AG20443 (cell line): ENCODE measurements at regions not wholly inside any gene's neighbourhood (a gene's known extent, or its start where the extent isn't known, plus 50 kb on each side); places are given as distances from the start of the nearest gene placed in this dataset.
"Not testable (repeated sequence)": the region's sequence is repeated elsewhere in the genome, so short reads cannot be mapped to it uniquely, and the experiment has no call there.

Experiments
- DNase-seq: peaks from one replicate; pipeline ENCODE4 v3.0.0; 2012; ENCODE audit warnings: low spot score, mixed read lengths

DNA sequence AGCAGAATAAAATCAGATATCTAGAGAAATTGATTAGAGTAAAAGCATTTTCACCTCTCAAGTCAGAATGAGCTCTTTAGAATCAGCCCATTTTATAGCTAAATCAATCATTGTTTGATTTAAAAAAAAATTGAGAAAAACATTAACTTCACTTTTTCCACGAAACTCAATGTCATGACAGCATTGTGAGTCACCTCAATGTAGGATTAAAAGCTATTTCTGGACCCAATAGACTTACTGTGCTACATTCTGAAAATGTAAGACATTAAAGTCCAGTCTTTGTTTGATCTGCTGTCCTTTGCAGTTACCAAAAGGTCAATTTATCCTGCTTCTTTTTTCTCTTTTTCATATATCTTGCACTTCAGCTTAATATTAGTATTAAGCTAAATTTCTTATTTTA lies 519.4 kb upstream of the ZNF337 start:
- DNase-seq, result peak; percentile 8

DNA sequence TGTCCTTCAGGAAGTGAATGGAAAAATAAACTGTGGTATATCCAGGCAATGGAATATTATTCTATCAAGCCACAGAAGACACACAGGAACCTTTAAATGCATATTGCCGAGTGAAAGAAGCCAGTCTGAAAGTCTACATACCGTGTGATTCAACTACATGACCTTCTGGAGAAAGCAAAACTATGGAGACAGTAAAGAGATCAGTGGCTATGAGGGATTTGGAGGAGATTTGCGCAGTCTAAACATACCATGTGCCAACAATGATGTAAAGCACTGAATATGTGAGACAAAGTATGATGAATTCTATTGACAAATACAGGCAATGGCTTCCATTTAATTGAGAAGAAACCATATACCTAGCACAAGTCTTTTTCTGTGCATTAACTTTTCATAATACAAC lies 518.3 kb upstream of the ZNF337 start:
- DNase-seq, result no peak

DNA sequence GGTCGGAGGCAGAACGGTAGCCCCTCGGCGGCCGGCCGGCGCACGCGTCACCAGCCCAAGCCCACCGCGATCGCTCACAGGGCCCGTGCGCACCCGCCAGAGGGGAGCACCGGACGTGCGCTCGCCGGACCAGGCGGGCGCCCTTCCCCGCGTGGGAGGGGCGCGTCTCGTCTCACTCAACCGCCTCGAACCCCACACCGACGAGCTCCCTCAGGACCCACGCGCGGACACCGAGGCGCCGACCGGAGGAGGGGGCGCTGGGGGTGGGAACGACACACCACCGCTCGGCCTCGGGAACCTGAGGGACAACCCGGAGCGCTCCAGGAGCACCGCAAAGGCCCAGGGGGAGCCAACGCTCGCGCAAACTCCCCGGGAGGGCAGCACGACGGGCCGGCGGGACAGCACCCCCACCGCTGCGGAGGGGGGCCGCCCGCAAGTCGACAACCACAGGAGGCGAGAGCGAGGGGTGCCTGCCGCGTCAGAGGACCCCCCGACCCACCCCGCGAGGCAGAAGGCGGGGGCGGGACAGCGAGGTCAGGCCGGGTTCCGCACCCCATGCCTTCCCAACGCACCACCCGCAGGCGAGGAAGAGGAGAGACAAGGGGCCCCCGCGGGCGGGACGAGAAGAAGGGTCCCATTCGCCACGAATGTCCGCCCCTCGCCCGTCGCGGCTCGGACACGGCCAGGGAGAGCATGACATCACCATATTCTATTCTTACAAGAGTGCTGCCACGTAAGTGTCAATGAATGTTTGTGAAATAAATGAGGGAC lies 512.7 kb upstream of the ZNF337 start:
- peak; percentile 54 for DNase-seq

DNA sequence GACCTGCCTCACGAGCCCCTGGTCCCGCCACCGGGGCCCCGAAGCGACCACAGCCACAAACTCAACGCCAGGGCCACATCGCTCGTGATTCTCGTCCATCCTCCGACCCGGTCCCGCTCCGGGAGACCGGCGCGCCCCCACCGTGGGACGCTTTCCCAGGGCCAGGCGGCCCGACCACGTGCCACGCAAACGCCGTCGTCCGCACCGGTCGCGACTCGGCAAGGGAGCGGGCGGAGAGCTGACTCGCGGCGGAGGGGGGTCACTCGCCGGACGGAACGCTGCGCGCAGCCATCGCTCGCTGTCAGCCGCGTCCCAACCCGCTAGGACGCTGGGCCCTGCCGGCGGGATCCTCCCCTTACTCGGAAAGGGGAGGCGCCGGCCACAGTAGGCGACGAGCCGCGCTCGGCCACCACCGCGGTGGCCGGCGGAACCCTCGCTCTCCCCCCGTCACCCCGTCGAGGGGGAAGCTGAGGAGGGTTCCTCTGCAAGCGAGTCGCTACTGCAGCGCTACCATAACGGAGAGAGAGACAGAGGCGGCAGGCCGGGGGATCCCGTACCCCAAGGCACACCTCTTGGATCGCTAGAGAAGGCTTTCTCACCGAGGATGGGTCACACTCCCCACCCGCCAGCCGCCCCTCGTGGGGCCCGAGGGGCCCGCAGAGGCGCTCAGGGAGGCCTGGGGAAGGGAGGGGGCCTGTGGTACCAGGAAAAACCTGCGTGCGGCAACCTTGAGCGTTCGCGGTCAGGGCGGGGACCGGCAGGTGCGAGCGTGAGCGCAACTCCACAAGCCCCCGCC lies 511.8 kb upstream of the ZNF337 start:
- peak; percentile 70 for DNase-seq

DNA sequence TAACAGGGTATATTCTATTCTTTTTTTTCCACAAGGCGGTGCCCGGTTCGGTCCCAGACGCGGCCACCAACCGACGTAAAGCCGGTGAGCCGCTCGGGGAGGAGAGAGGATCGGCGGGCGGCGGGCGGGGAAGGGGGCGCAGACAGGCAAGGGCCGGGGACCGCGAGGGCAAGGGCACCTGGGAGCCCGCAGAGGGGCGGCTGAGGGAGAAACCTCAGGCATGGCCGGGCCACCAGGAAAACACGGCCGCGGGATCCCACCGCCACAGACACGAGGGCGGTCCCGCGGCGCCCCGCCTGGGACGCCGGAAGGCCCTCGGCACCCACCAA lies 511.3 kb upstream of the ZNF337 start:
- peak; percentile 19 for DNase-seq

DNA sequence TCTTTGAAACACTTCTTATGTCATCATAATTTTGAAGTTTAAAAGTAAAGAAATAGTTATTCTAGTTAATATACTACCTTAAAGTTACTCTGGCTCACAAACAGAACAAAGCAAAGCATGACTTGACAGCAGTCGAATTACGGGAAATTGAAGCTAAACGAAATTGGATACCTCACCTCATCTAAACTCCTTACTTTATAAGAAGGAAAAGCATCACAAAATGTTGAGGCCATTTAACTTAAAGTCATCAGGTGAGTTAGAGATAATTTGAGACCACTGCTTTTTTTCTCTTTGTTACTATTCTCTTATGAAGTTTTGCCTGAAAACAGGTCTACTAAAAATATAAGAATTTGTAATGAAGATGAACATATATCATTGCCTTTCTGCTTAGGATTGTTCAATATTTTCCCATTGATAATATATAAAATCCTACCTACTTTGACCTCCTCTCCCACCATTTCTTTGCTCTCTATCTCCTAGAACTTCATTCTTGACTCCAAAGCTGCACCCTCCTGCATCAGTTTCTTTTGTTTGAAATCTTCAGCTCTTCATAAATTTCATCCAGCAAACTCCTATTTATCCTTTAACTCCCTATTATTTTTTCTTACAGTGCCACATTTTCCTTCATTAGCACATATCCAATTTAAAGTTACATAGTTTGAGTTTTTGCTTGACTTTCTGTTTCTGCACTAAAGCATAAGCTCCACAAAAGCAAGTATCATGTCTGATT lies 510.7 kb upstream of the ZNF337 start:
- no peak for DNase-seq

DNA sequence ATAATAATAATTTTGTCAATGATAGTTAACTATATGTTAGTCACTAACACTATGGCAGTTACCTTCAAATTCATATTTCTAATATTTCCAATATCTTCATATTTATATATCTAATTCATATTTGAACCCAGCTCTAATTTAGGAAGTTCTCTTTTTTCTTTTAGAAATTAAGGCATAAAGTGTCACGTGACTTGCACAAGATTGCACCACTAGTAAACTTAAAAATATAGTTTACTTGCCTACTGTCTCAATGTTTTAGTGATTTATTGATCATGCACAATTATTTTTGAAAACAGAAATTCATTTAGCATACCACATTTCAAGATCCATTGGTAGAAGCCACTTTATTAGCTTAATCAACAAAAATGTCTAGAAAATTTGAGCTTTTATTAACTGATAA lies 508.7 kb upstream of the ZNF337 start:
- DNase-seq, result no peak

DNA sequence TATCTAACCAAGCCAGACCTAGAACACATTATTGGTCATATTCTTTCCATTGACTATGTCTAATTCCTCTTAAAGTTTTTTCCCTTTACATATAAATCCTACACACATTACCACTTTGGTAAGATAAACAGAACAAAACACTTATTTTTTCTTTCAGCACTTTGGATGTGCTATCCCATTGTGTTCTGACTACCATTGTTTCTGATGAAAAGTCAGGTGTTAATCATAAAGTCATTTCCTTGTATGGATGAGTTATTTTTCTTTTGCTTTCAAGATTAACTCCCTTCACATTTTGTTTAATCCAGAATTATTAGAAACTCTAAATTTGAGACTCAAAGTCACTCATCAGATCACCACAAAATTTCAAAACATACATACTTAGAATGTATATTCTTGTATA lies 504.4 kb upstream of the ZNF337 start:
- not testable (repeated sequence) for DNase-seq

DNA sequence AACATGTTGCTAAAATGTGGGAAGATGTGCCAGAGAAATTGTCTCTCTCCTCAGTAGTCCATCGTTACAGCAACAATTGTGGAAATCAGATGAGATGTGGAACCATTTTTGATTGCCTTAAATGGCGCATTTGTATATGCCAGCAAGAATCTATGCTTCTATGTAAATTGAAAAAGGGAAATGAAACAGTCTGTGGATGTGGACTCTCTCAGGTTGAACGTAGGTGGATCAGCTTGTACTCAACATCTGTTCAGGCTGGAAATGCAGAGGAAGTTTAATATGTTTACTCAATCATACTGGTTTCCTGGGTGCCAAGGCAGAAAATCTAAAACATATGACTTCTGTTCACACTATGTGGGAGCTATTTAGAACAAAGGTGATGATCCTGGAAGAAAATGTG lies 490.7 kb upstream of the ZNF337 start:
- DNase-seq, result not testable (repeated sequence)

DNA sequence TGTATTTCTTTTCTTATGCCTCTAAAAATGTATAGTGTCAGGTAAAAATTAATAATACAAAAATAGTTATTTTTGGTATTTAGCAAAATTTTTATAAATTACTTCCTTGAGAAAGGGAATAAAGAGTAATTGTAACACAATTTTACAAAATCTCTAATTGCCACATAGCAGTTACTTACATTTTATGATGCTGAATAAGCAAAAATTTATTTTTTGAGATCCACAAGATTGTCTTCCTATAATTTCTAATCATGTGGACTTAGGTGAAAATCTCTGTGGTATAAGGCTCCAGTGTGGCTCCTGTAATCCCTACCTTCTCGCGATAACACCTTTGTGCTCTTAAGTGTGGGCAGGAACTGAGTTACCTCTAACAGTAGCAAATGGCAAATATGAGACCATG lies 487.1 kb upstream of the ZNF337 start:
- DNase-seq, result not testable (repeated sequence)

DNA sequence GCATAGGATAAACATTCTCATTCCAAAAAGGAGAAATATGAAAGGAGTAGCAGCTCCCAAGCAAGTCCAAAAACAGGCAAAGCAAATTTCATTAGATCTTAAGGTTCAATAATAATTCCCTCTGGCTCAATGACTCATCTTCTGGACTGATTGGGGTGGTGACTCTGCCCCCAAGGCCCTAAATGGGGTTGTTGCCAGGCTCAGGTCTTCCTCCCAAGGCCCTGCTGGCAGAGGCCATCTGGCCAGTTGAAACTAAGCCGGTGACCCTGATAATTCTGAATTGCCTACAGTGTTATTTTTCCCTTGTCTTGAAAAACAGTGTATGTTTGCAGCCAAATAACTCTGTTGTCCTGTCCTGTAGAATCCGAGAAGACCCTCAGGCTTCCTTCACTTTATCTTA lies 484.7 kb upstream of the ZNF337 start:
- DNase-seq, result not testable (repeated sequence)

DNA sequence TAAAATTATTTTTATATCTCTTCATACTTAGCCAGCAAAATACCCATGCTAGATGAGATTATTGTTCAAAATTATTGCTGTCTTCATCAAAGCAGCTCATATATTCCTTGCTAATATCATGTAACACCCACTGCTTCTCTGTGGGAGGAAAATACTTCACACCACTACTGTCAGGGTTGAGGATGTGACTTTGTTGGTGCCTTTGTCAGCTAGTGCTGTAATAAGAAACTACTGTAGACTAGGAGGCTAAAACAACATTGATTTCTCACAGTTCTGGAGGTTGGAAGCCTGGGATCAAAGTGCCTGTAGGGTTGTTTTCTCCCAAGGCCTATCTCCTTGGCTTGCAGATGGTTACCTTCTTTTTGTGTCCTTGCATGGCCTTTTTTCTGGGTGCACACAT lies 475.2 kb upstream of the ZNF337 start:
- not testable (repeated sequence) for DNase-seq

DNA sequence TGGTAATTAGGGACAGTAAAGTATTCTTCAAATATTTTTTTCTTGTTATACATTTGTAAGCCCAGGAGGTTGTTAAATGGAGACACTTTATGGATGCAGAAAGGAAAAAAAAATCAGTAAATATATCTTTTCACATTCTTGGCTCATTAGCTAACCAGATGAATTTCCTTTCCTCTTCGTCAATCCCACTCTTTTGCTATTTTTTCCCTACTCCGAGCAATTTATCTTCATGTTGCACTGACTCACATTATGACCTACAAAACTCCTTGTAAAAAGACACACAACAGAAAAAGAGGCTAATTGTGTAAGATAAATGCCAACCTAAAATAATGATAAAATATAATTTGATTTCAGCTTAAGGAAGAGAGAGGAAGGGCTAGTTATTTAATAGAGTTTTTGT lies 472.9 kb upstream of the ZNF337 start:
- peak; percentile 29 for DNase-seq

DNA sequence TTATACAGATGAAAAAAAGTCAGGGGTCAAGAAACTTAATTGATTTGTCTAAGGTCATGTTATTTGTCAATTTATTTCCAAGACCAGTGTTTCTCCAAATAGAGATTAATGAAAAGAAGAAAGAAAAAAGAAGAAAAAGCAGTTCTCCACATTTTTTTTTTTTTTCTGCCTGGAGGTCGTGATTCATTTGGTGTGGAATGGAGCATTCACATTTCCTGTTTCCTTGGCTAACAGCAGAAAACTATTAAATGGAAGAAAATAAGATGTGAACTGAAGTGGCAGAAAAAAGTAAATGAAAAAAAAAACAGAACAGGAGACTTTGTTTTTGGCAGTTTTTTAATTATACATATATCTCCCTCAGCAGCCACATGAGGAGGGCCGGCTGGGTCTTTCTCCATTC lies 470.8 kb upstream of the ZNF337 start:
- peak; percentile 16 for DNase-seq

DNA sequence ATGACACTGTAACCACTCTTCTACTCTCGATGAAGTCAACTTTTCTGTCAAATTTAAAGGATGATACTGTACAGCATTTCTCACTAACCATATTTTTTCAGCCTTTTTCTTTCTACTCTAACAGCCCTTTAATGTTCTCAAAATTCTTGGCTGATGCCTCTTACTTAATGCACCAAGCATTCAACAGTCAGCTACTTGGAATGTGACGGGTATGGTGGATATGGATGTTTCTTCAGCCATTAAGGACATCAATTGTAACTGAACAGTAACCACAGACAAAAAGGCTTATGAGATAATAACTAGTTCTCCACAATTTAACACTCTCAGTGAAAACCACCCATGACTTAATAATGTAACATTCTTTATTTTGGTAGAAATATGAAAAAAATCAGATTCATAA lies 467.2 kb upstream of the ZNF337 start:
- peak; percentile 59 for DNase-seq

DNA sequence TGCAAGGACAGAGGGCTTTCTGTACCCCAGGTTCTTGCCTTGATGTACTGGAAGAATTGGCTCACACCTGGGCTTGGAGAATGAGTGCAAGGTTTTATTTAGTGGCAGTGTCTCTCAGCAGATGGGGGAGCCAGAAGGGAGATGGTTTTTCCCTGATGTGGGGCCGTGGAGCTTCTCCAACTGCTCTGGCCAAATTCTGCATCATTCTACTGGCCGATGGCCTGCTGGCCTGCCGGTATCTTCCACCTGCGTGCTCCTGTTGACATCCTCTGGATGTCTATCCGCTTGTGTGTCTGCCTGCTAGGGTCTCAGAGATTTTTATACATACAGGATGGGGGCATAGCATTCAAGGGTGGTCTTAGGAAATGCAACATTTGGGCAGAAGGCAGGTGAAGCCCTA lies 466.5 kb upstream of the ZNF337 start:
- DNase-seq, result not testable (repeated sequence)

DNA sequence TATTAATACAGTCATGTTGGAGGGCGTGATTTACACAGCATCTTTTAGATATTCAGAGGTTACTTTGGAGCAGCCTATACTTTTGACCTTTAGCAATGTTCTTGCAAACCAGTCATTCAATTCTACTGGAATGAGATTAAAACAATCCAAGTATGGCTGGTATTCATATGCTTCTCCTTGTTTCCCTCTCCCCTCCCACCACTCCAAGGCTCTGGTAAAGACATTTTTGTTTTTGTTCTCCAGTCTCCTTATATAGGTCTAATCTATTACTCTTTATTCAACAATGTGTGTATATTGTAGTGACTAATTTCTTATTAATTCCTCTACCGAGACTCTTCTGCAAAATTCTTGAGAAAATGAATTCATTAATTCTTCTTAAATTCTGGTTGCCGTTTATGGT lies 465.1 kb upstream of the ZNF337 start:
- DNase-seq, result not testable (repeated sequence)

DNA sequence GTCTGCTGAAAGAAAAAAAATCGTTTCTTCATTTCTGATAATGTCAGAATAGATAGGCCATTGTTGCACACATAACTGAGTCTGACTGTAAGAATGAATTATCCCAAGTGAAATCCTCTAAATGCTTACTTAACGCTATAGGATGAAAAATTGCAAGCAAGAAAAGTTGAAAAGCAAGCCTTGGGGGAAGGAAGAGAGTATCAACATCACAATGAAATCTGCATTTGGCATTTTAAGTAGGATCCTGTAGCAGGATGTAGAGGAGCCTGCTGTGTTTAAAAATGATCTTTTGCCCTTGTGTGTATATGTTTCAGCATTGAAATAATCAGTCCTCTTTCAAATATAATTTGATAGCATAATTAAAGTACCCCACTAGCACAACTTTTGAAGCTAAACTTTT lies 464.3 kb upstream of the ZNF337 start:
- DNase-seq, result not testable (repeated sequence)

DNA sequence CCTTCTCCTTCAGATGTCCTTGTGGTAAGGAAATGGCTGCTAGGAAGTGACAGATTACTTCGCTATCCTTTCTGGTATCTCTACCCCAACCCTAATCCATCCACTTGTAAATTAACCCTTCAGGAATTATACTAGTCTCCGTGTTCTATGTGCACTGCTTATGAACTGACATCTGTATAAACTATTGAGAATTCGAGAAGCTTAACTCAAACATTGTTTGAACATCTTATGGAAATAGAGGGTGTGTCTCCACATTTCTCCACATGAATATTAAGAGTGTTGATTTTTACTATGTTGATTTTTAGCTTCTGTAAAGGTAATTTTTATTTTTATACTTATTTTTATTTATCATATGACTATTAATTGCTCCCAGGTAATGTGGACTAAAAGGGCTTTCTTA lies 457.6 kb upstream of the ZNF337 start:
- no peak for DNase-seq

DNA sequence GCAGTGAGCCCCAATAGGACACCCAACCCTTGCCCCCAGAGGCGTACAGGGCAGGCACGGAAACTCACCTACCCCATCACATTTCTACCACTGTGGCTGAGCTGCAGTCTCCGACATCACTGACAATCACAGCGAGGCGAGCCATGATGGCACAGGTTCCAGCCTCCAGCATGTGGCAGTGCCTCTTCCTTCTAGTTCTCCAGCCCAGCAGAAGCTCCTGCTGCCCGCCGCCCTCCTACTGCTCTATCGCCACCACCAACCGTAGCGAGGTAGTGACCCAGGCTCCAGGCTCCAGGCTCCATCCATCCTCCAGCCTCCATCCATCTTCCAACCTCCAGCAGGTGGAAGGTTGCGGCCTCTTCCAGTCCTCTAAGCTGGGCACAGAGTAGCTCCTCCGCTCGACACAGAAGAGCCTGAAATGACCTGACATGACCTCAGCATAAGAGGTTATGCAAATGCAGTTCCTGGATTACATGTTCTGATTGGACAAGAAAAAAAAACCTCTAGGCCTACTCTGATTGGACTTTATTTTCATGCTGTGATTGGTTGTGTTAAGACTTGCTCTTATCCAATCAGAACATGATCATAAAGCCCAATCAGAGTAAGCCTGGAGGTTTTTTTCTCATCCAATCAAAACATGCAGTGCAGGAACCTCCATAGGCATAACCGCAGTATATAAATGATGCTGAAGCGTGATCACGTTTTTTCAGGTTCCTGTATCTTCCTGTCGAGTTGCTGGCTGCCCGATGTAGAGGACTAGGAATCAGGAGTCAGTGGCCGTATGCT lies 438.9 kb upstream of the ZNF337 start:
- DNase-seq, result no peak

DNA sequence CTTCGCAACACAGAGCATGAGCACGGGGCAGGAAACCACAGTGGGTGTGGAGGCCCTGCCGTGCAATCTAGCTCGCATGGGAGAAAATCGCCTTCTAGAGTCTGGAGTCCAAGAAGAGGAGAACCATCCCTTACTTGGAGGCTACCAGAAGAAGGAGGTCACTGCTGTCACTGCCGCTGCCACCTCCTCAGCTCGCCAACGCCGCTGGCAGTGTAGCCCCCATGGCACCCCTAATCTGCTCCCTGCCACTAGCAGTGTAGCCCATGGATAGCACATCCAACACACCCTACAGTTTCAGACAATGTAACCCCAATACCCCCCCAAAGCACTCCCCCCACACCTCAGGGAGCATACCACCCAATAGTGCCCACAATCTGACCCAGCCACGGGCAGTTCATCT lies 438.0 kb upstream of the ZNF337 start:
- DNase-seq, result no peak

DNA sequence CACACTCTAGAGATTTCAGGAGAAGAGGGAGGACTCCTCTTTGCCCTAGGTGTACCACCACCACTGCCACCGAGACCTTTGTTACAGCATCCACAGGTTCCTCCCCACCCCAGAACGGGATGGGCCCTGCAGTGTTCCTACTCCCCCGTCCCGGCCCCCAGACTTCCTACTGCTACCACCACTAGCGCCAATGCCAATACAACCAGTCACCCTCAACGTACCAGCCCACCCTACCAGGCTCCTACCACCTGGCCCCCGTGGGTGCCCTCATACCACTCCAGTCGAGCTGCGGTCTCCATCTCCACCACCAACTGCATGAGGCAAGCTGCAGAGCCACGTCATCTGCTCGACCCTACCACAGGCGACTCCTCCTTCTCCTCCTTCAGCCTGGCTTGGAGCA lies 437.1 kb upstream of the ZNF337 start:
- DNase-seq, result not testable (repeated sequence)
